ENCODE measurements at regions not wholly inside any gene's neighbourhood (a gene's known extent, or its start where the extent isn't known, plus 50 kb on each side); places are given as distances from the start of the nearest gene placed in this dataset.

- Histone ChIP-seq H3K4me3 (IDR thresholded peaks at IDR 0.05; ENCODE audit: insufficient read depth, low read depth, low read length) (no peak overlapping the region), H3K4me2 (no peak overlapping the region), H3K9ac (no peak overlapping the region), H3K4me1 (ENCODE audit: low read depth, poor library complexity, severe bottlenecking) (no peaks in the 10 kb centered on the region), H3K27me3 (ENCODE audit: insufficient read depth, low read depth) (no peaks in the 10 kb centered on the region), H3K27ac (no peak overlapping the region), H3K79me2 (ENCODE audit: insufficient read depth, low read depth) (no peaks in the 10 kb centered on the region), H2AFZ (ENCODE audit: low read depth) (no peak overlapping the region), H4K20me1 (ENCODE audit: insufficient read depth) (no peaks in the 10 kb centered on the region), H3K36me3 (ENCODE audit: insufficient read depth) (no peaks in the 10 kb centered on the region)
- TF ChIP-seq CTCF (conservative IDR thresholded peaks at IDR 0.05; ENCODE audit: low read depth, low read length), result no peak
Measured at GRCh38 chr11:91243630-91244029, 981.0 kb upstream of the FAT3 start.

GRCh38 chr11:91243051-91243450, 981.6 kb upstream of the FAT3 start:
- no peak overlapping the region for H3K27ac ChIP-seq
- H4K20me1 ChIP-seq (ENCODE audit: insufficient read depth), result no peaks in the 10 kb centered on the region
- H3K4me3 ChIP-seq (IDR thresholded peaks at IDR 0.05; ENCODE audit: insufficient read depth, low read depth, low read length), result no peak overlapping the region
- H3K79me2 ChIP-seq (ENCODE audit: insufficient read depth, low read depth), result no peaks in the 10 kb centered on the region
- no peak overlapping the region for H3K4me2 ChIP-seq
- H3K4me1 ChIP-seq (ENCODE audit: low read depth, poor library complexity, severe bottlenecking), result no peaks in the 10 kb centered on the region
- no peak overlapping the region for H3K9ac ChIP-seq
- H3K36me3 ChIP-seq (ENCODE audit: insufficient read depth), result no peaks in the 10 kb centered on the region
- H3K27me3 ChIP-seq (ENCODE audit: insufficient read depth, low read depth), result no peaks in the 10 kb centered on the region
- H2AFZ ChIP-seq (ENCODE audit: low read depth), result no peak overlapping the region
- no peak for TF ChIP-seq CTCF (conservative IDR thresholded peaks at IDR 0.05; ENCODE audit: low read depth, low read length)

- H3K9ac ChIP-seq, result no peak overlapping the region
- TF ChIP-seq CTCF (conservative IDR thresholded peaks at IDR 0.05; ENCODE audit: low read depth, low read length), result no peak
- H3K79me2 ChIP-seq (ENCODE audit: insufficient read depth, low read depth), result no peaks in the 10 kb centered on the region
- H3K4me3 ChIP-seq (IDR thresholded peaks at IDR 0.05; ENCODE audit: insufficient read depth, low read depth, low read length), result no peak overlapping the region
- no peaks in the 10 kb centered on the region for H4K20me1 ChIP-seq (ENCODE audit: insufficient read depth)
- no peak overlapping the region for H3K4me2 ChIP-seq
- H2AFZ ChIP-seq (ENCODE audit: low read depth), result no peak overlapping the region
- H3K36me3 ChIP-seq (ENCODE audit: insufficient read depth), result no peaks in the 10 kb centered on the region
- no peaks in the 10 kb centered on the region for H3K4me1 ChIP-seq (ENCODE audit: low read depth, poor library complexity, severe bottlenecking)
- H3K27me3 ChIP-seq (ENCODE audit: insufficient read depth, low read depth), result no peaks in the 10 kb centered on the region
- H3K27ac ChIP-seq, result no peak overlapping the region
Measured at GRCh38 chr11:91241226-91241625, 983.4 kb upstream of the FAT3 start.

- H4K20me1 ChIP-seq (ENCODE audit: insufficient read depth), result no peaks in the 10 kb centered on the region
- H3K4me3 ChIP-seq (IDR thresholded peaks at IDR 0.05; ENCODE audit: insufficient read depth, low read depth, low read length), result no peak overlapping the region
- no peak for TF ChIP-seq CTCF (conservative IDR thresholded peaks at IDR 0.05; ENCODE audit: low read depth, low read length)
- H3K79me2 ChIP-seq (ENCODE audit: insufficient read depth, low read depth), result no peaks in the 10 kb centered on the region
- H3K4me1 ChIP-seq (ENCODE audit: low read depth, poor library complexity, severe bottlenecking), result no peaks in the 10 kb centered on the region
- H3K9ac ChIP-seq, result no peak overlapping the region
- no peaks in the 10 kb centered on the region for H3K36me3 ChIP-seq (ENCODE audit: insufficient read depth)
- H2AFZ ChIP-seq (ENCODE audit: low read depth), result no peak overlapping the region
- no peaks in the 10 kb centered on the region for H3K27me3 ChIP-seq (ENCODE audit: insufficient read depth, low read depth)
- H3K27ac ChIP-seq, result no peak overlapping the region
- no peak overlapping the region for H3K4me2 ChIP-seq
Measured at GRCh38 chr11:91239359-91239758, 985.3 kb upstream of the FAT3 start.

GRCh38 chr11:91231226-91231625, 993.4 kb upstream of the FAT3 start:
- Histone ChIP-seq H3K79me2 (ENCODE audit: insufficient read depth, low read depth) (no peaks in the 10 kb centered on the region), H3K4me1 (ENCODE audit: low read depth, poor library complexity, severe bottlenecking) (no peaks in the 10 kb centered on the region), H3K27me3 (ENCODE audit: insufficient read depth, low read depth) (no peaks in the 10 kb centered on the region), H4K20me1 (ENCODE audit: insufficient read depth) (no peaks in the 10 kb centered on the region), H3K4me2 (no peak overlapping the region), H3K36me3 (ENCODE audit: insufficient read depth) (no peaks in the 10 kb centered on the region), H3K27ac (no peak overlapping the region), H2AFZ (ENCODE audit: low read depth) (no peak overlapping the region), H3K9ac (no peak overlapping the region), H3K4me3 (IDR thresholded peaks at IDR 0.05; ENCODE audit: insufficient read depth, low read depth, low read length) (no peak overlapping the region)
- no peak for TF ChIP-seq CTCF (conservative IDR thresholded peaks at IDR 0.05; ENCODE audit: low read depth, low read length)
